ENCODE measurements at regions not wholly inside any gene's neighbourhood (a gene's known extent, or its start where the extent isn't known, plus 50 kb on each side); places are given as distances from the start of the nearest gene placed in this dataset.
A peak's percentile ranks its signal among the peaks of the same experiment; 100 is the strongest.
"Not testable (repeated sequence)": the region's sequence is repeated elsewhere in the genome, so short reads cannot be mapped to it uniquely, and the experiment has no call there.

GRCh38 chrX:96098471-96098870, 586.2 kb upstream of the DIAPH2 start:
- H3K4me3 ChIP-seq = no peak overlapping the region
- no peaks in the 10 kb centered on the region for H3K4me1 ChIP-seq
- DNase-seq = no peak

GRCh38 chrX:96102997-96103396, 581.6 kb upstream of the DIAPH2 start:
- WGBS, 5 donors = 67 to 91% (median 86%) methylated on average over 1 to 9 of the region's 9 CpGs
- Histone ChIP-seq H3K4me1 (no peaks in the 10 kb centered on the region), H3K9me3 (no peaks in the 10 kb centered on the region), H3K36me3 (no peaks in the 10 kb centered on the region), H3K4me3 (no peak overlapping the region), H3K27me3 (replicated peaks in 1 of 7) (no peaks in the 10 kb centered on the region), H3K27ac (no peak overlapping the region)
- DNase-seq = peak; percentile 61
- no peak for TF ChIP-seq POLR2A (IDR thresholded peaks at IDR 0.05)
- no peak for TF ChIP-seq POLR2AphosphoS5 (IDR thresholded peaks at IDR 0.05)
- no peak for TF ChIP-seq CTCF (IDR thresholded peaks at IDR 0.05 in 8 of 11, conservative IDR thresholded peaks at IDR 0.05 in 3 of 11)
- intact Hi-C loops (cut with DNase I; ENCODE audit: low total_unique reads) = no loop called here

More at GRCh38 chrX:96098471-96098870, 586.2 kb upstream of the DIAPH2 start:
- TF ChIP-seq POLR2A (IDR thresholded peaks at IDR 0.05) = no peak
- Histone ChIP-seq H3K9me3 (peaks cover 0 to under 1% (median 0%) of the 10 kb centered on the region in 8 donors), H3K36me3 (no peaks in the 10 kb centered on the region), H3K27me3 (replicated peaks in 1 of 7) (no peaks in the 10 kb centered on the region), H3K27ac (no peak overlapping the region)
- WGBS, 5 donors = 55 to 82% (median 72%) methylated on average over 1 of the region's 1 CpG
- intact Hi-C loops (cut with DNase I; ENCODE audit: low total_unique reads) = no loop called here

DNA sequence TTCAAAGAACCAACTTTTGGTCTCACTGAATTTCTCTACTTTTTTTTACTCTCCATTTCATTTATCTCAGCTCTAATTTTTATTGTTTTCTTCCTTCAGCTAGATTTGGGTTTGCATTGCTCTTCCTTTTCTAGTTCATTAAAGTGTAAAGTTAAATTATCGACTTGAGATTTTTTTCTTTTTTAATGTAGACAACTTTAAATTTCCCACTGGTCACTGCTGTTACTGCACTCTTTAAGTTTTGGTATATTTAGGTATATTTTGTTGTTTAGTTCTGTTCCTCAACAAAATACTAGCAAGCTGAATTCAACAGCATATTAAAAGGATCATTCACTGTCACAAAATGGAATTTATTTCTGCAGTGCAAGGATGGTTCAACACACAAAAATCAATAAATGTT, 572.0 kb upstream of the DIAPH2 start:
- no peak overlapping the region for H3K4me3 ChIP-seq
- no peaks in the 10 kb centered on the region for H3K27me3 ChIP-seq (replicated peaks in 1 of 7)
- no peak overlapping the region for H3K27ac ChIP-seq
- 67 to 85% (median 80%) methylated on average over 1 of the region's 1 CpG for WGBS, 5 donors
- no peaks in the 10 kb centered on the region for H3K4me1 ChIP-seq
- no peak for TF ChIP-seq POLR2AphosphoS5 (IDR thresholded peaks at IDR 0.05)
- DNase-seq = no peak
- H3K9me3 ChIP-seq = peaks cover 0 to 22% (median 0%) of the 10 kb centered on the region in 8 donors
- intact Hi-C loops (cut with DNase I; ENCODE audit: low total_unique reads) = no loop called here
- H3K36me3 ChIP-seq = no peaks in the 10 kb centered on the region

DNA sequence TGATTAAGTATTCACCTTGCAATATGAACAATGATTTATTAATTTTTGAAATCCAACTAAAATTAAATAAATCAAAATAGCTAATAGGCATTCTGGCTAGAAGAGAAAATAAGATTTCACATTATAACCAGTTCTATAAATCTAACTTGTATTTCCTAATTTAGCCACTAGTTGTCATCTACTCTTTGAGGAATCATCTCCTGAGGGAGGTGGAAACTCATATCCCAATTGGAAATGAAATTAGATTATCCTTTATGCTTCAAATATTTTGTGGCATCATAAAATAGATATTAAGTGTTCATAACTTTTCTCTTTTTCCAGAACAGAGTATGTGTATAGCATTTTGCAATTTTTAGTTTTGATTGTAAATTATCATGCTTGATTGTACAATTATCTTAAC, 558.5 kb upstream of the DIAPH2 start:
- intact Hi-C loops (cut with DNase I; ENCODE audit: low total_unique reads) = no loop called here
- no peak for DNase-seq
- TF ChIP-seq POLR2A (IDR thresholded peaks at IDR 0.05) (no peak), POLR2AphosphoS5 (IDR thresholded peaks at IDR 0.05) (no peak)
- H3K27me3 ChIP-seq (replicated peaks in 1 of 7) = no peaks in the 10 kb centered on the region
- H3K4me3 ChIP-seq = no peak overlapping the region
- no peaks in the 10 kb centered on the region for H3K9me3 ChIP-seq
- H3K27ac ChIP-seq = no peak overlapping the region
- H3K4me1 ChIP-seq = no peaks in the 10 kb centered on the region
- no peaks in the 10 kb centered on the region for H3K36me3 ChIP-seq

- H3K36me3 ChIP-seq; H3K4me1 ChIP-seq; H3K27ac ChIP-seq; intact Hi-C loops (cut with DNase I; ENCODE audit: low total_unique reads); H3K9me3 ChIP-seq; H3K4me3 ChIP-seq; H3K27me3 ChIP-seq (replicated peaks in 1 of 7); DNase-seq: not testable (repeated sequence)
- 81 to 100% (median 91%) methylated on average over 5 of the region's 5 CpGs for WGBS, 5 donors
Observed at GRCh38 chrX:96128058-96128457, 556.6 kb upstream of the DIAPH2 start.

- Histone ChIP-seq H3K36me3 (no peaks in the 10 kb centered on the region), H3K27ac (no peak overlapping the region), H3K9me3 (peaks cover 0 to 8% (median 0%) of the 10 kb centered on the region in 8 donors), H3K4me3 (no peak overlapping the region), H3K27me3 (replicated peaks in 1 of 7) (no peaks in the 10 kb centered on the region), H3K4me1 (no peaks in the 10 kb centered on the region)
- 10 to 60% (median 38%) methylated on average over 1 of the region's 1 CpG for WGBS, 5 donors
- intact Hi-C loops (cut with DNase I; ENCODE audit: low total_unique reads) = no loop called here
- no peak for DNase-seq
- TF ChIP-seq POLR2A (IDR thresholded peaks at IDR 0.05) (no peak), POLR2AphosphoS5 (IDR thresholded peaks at IDR 0.05) (no peak), CTCF (IDR thresholded peaks at IDR 0.05 in 8 of 11, conservative IDR thresholded peaks at IDR 0.05 in 3 of 11) (no peak)
Observed at GRCh38 chrX:96140796-96141195, 543.8 kb upstream of the DIAPH2 start.

Measured in spleen (tissue), 11 donors.